ENCODE measurements at regions not wholly inside any gene's neighbourhood (a gene's known extent, or its start where the extent isn't known, plus 50 kb on each side); places are given as distances from the start of the nearest gene placed in this dataset.

- no peak overlapping the region for H3K27ac ChIP-seq (ENCODE audit: low read depth, low read length)
- TF ChIP-seq YY1 (IDR thresholded peaks at IDR 0.05; ENCODE audit: extremely low read depth, insufficient replicate concordance, low read depth, low read length) (no peak), EZH2 (IDR thresholded peaks at IDR 0.05) (no peak), TCF7L2 (IDR thresholded peaks at IDR 0.05; ENCODE audit: borderline replicate concordance, extremely low read depth, insufficient read depth, insufficient read length) (no peak), CTCF (IDR thresholded peaks at IDR 0.05 in 2 of 3, conservative IDR thresholded peaks at IDR 0.05 in 1 of 3; ENCODE audit: borderline replicate concordance in 1 of 3, insufficient read depth in 1 of 3, low read depth in 2 of 3, low read length in 2 of 3) (no peak), SP1 (IDR thresholded peaks at IDR 0.05; ENCODE audit: low read depth) (no peak), POLR2A (IDR thresholded peaks at IDR 0.05; ENCODE audit: borderline replicate concordance, extremely low read depth, insufficient read depth, insufficient read length) (no peak), ATF3 (IDR thresholded peaks at IDR 0.05) (no peak), JUND (IDR thresholded peaks at IDR 0.05) (no peak), CBX3 (IDR thresholded peaks at IDR 0.05; ENCODE audit: low read depth) (no peak), EZH2phosphoT487 (IDR thresholded peaks at IDR 0.05; ENCODE audit: borderline replicate concordance) (no peak), POLR2AphosphoS5 (IDR thresholded peaks at IDR 0.05; ENCODE audit: low read depth, low read length) (no peak), MAX (IDR thresholded peaks at IDR 0.05) (no peak), REST (IDR thresholded peaks at IDR 0.05; ENCODE audit: low read depth) (no peak), FOSL1 (IDR thresholded peaks at IDR 0.05; ENCODE audit: low read depth) (no peak), SIN3A (IDR thresholded peaks at IDR 0.05; ENCODE audit: low read depth) (no peak), SRF (IDR thresholded peaks at IDR 0.05; ENCODE audit: low read depth) (no peak), CEBPB (IDR thresholded peaks at IDR 0.05; ENCODE audit: low read depth) (no peak)
- H3K9ac ChIP-seq (ENCODE audit: low read length) = no peak overlapping the region
- RAD21 ChIA-PET (ENCODE audit: low non-redundant PET in 1 of 2, low total read pairs in 2 of 2, uncharacterized antibody in 2 of 2, unreplicated experiment in 2 of 2) = interaction anchor here in 1 of 2 experiments (0.7 kb wide), 1 partner anchor 219 kb away, joined by 3 read pairs; no protein-coding TSS in a partner anchor
- no peaks in the 10 kb centered on the region for H3K4me1 ChIP-seq (ENCODE audit: control insufficient read depth in 1 of 2, insufficient read depth in 2 of 2, low read length in 2 of 2)
- CTCF ChIA-PET = interaction anchor here (1.2 kb wide), 1 partner anchor 358 kb away, joined by 4 read pairs; no protein-coding TSS in a partner anchor
- H3K4me2 ChIP-seq (ENCODE audit: low read length) = no peak overlapping the region
- no peak for DNase-seq (ENCODE audit: low read depth, low spot score)
- H3K36me3 ChIP-seq (ENCODE audit: control insufficient read depth in 1 of 2, insufficient read depth in 2 of 2, low read length in 2 of 2) = no peaks in the 10 kb centered on the region
- H3K9me3 ChIP-seq (ENCODE audit: control insufficient read depth in 1 of 2, insufficient read depth in 1 of 2, low read depth in 1 of 2, low read length in 2 of 2) = no peaks in the 10 kb centered on the region; a peak in 1 of 4 replicates
- no peak for ATAC-seq
- POLR2A ChIA-PET = interaction anchor here (0.5 kb wide), 1 partner anchor 932 kb away, joined by 3 read pairs; no protein-coding TSS in a partner anchor
- BruUV-seq (replicated peaks) = no TSS peak
- no peaks in the 10 kb centered on the region for H3K79me2 ChIP-seq (ENCODE audit: insufficient read depth, low read length)
- H4K20me1 ChIP-seq (ENCODE audit: insufficient read depth) = no peaks in the 10 kb centered on the region
- intact Hi-C loops (cut with micrococcal nuclease) = no loop called here
- no peaks in the 10 kb centered on the region for H3K27me3 ChIP-seq (ENCODE audit: insufficient read depth, low read length)
- H3K4me3 ChIP-seq (replicated peaks in 1 of 2; ENCODE audit: low read depth in 1 of 2, low read length in 2 of 2) = no peak overlapping the region
- H2AFZ ChIP-seq (ENCODE audit: low read depth, low read length, poor library complexity, severe bottlenecking) = no peak overlapping the region
- H3K9me2 ChIP-seq (ENCODE audit: insufficient read depth) = no peaks in the 10 kb centered on the region
Observed at GRCh38 chr10:29021591-29021990, 267.3 kb upstream of the LYZL1 start.

Data from HCT116 (cell line).